A549 (cell line): ENCODE measurements at regions not wholly inside any gene's neighbourhood (a gene's known extent, or its start where the extent isn't known, plus 50 kb on each side); places are given as distances from the start of the nearest gene placed in this dataset.

Source experiments
- ATAC-seq, 2 experiments: fragments of 200-7000 bp in 1 of 2; fragments of >200 bp in 1 of 2; cut with Nextera tagmentation in 1 of 2; cut with Tn5 transposase in 1 of 2; 3 replicates each; pipeline versions ENCODE4 v1.8.0 to v1.9.1; 2018 to 2020; ENCODE audit warnings: mild to moderate bottlenecking in 1 of 2, moderate library complexity in 1 of 2
- CTCF ChIA-PET: fragments of 300-600 bp; sonication (Branson Sonifier 250); formaldehyde crosslinking; extraction: SDS; loops from one replicate; lab custom pipeline; 2021; ENCODE audit warnings: antibody characterized with exemption, inconsistent platforms; lab: Yijun Ruan, JAX
- POLR2A ChIA-PET: fragments of 350-600 bp; formaldehyde crosslinking; extraction: SDS; loops from one replicate; lab custom pipeline; 2021; ENCODE audit warnings: antibody characterized with exemption, inconsistent platforms; lab: Yijun Ruan, JAX
- DNase-seq, 2 experiments: peaks; one replicate each; pipeline versions ENCODE4 v3.0.0 to v3.0.0-alpha.2; 2011 to 2016; ENCODE audit warnings: low read depth in 1 of 2, low spot score in 1 of 2
- FAIRE-seq: peaks from 2 replicates; lab custom pipeline; 2011; peaks lifted over from hg19 to GRCh38; lab: Jason Lieb, UNC
- H3K27ac ChIP-seq, 2 experiments: fragments of >200 bp; sonication (Bioruptor Twin); formaldehyde crosslinking; 3 replicates each; pipeline ENCODE4 v1.5.1; 2016 to 2017
- H3K4me1 ChIP-seq: fragments of >200 bp; sonication (Bioruptor Twin); formaldehyde crosslinking; 3 replicates; pipeline ENCODE4 v1.6.1; 2016
- H3K4me2 ChIP-seq: fragments of >200 bp; sonication (Bioruptor Twin); formaldehyde crosslinking; 3 replicates; pipeline ENCODE4 v1.6.1; 2016
- H3K4me3 ChIP-seq: fragments of >200 bp; sonication (Bioruptor Twin); formaldehyde crosslinking; 3 replicates; pipeline ENCODE4 v1.5.1; 2016
- H3K9me3 ChIP-seq: fragments of >200 bp; sonication (Bioruptor Twin); formaldehyde crosslinking; 3 replicates; pipeline ENCODE4 v1.6.1; 2016
- BHLHE40 ChIP-seq: IDR thresholded peaks from 2 replicates; pipeline ENCODE4 v1.6.1; 2012; ENCODE audit warnings: low read depth, low read length, inconsistent platforms
- CBX2 ChIP-seq: fragments of 200-600 bp; sonication (generic); IDR thresholded peaks from 2 replicates; pipeline ENCODE4 v1.6.1; 2016; ENCODE audit warnings: low read depth, mild to moderate bottlenecking, borderline replicate concordance
- CHD4 ChIP-seq: fragments of 200-600 bp; sonication (generic); IDR thresholded peaks from 2 replicates; pipeline ENCODE4 v1.6.1; 2016; ENCODE audit warnings: antibody characterized with exemption, mild to moderate bottlenecking, borderline replicate concordance
- EP300 ChIP-seq, 2 experiments: fragments of >200 bp; sonication (Bioruptor Twin); formaldehyde crosslinking; IDR thresholded peaks; 2 replicates in 1 of 2; 3 replicates in 1 of 2; pipeline ENCODE4 v1.6.1; 2016 to 2017
- ESRRA ChIP-seq: fragments of 150-350 bp; IDR thresholded peaks from 2 replicates; pipeline ENCODE4 v1.6.1; 2014; ENCODE audit warnings: mild to moderate bottlenecking, low read length, borderline replicate concordance
- FOSL2 ChIP-seq, 2 experiments: fragments of 450-650 bp in 1 of 2; fragments of >200 bp in 1 of 2; sonication (Bioruptor Twin) in 1 of 2; formaldehyde crosslinking; IDR thresholded peaks; 2 replicates each; pipeline versions ENCODE4 v1.5.0 to v1.6.1; 2016 to 2020; ENCODE audit warnings: mild to moderate bottlenecking in 1 of 2, moderate library complexity in 1 of 2
- HDAC2 ChIP-seq: fragments of 200-600 bp; sonication (generic); IDR thresholded peaks from 2 replicates; pipeline ENCODE4 v1.6.1; 2016
- HEYL ChIP-seq: fragments of 250-450 bp; sonication (Bioruptor Pico); IDR thresholded peaks from 2 replicates; pipeline ENCODE4 v1.8.0; 2021; ENCODE audit warnings: mild to moderate bottlenecking, moderate library complexity
- HMGXB4 ChIP-seq: fragments of 250-450 bp; sonication (Bioruptor Pico); IDR thresholded peaks from 2 replicates; pipeline ENCODE4 v1.5.0; 2021; ENCODE audit warnings: mild to moderate bottlenecking, moderate library complexity, borderline replicate concordance
- JUN ChIP-seq, 2 experiments: fragments of >200 bp; sonication (Bioruptor Twin); formaldehyde crosslinking; IDR thresholded peaks; 2 replicates in 1 of 2; 3 replicates in 1 of 2; pipeline ENCODE4 v1.6.1; 2016 to 2017
- KDM5A ChIP-seq: fragments of 200-600 bp; sonication (generic); IDR thresholded peaks from 2 replicates; pipeline ENCODE4 v1.6.1; 2016; ENCODE audit warnings: antibody characterized with exemption, mild to moderate bottlenecking
- NPAS2 ChIP-seq: fragments of 250-450 bp; sonication (Bioruptor Pico); IDR thresholded peaks from 2 replicates; pipeline ENCODE4 v1.8.0; 2022; ENCODE audit warnings: mild to moderate bottlenecking, moderate library complexity, borderline replicate concordance
- NR3C1 ChIP-seq: fragments of >200 bp; sonication (Bioruptor Twin); formaldehyde crosslinking; IDR thresholded peaks from 3 replicates; pipeline ENCODE4 v1.6.1; 2017
- PBX3 ChIP-seq: IDR thresholded peaks from 2 replicates; pipeline ENCODE4 v1.6.1; 2012
- POLR2A ChIP-seq: IDR thresholded peaks from 2 replicates; pipeline ENCODE4 v1.6.1; 2012; ENCODE audit warnings: mild to moderate bottlenecking, low read length
- RAD21 ChIP-seq, 2 experiments: fragments of >200 bp in 1 of 2; sonication (Bioruptor Twin) in 1 of 2; formaldehyde crosslinking in 1 of 2; IDR thresholded peaks in 1 of 2; conservative IDR thresholded peaks in 1 of 2; 2 replicates in 1 of 2; 3 replicates in 1 of 2; pipeline ENCODE4 v1.6.1; 2012 to 2018; ENCODE audit warnings: inconsistent platforms in 1 of 2
- RCOR1 ChIP-seq: fragments of 150-350 bp; IDR thresholded peaks from 2 replicates; pipeline ENCODE4 v1.6.1; 2014; ENCODE audit warnings: antibody characterized with exemption, low read length, low read depth
- RFX5 ChIP-seq: fragments of 450-650 bp; IDR thresholded peaks from 2 replicates; pipeline ENCODE4 v1.7.1; 2014; ENCODE audit warnings: antibody characterized with exemption, mild to moderate bottlenecking, moderate library complexity
- TFCP2L1 ChIP-seq: fragments of 250-450 bp; sonication (Bioruptor Pico); IDR thresholded peaks from 2 replicates; pipeline ENCODE4 v1.5.0; 2021; ENCODE audit warnings: mild to moderate bottlenecking
- TP53 ChIP-seq: fragments of 250-450 bp; sonication (Bioruptor Pico); IDR thresholded peaks from 2 replicates; pipeline ENCODE4 v1.5.0; 2021; ENCODE audit warnings: mild to moderate bottlenecking, moderate library complexity
- USF2 ChIP-seq: fragments of 450-650 bp; IDR thresholded peaks from 2 replicates; pipeline ENCODE4 v1.6.1; 2014; ENCODE audit warnings: antibody characterized with exemption
- ZSCAN20 ChIP-seq: fragments of 250-450 bp; sonication (Bioruptor Pico); IDR thresholded peaks from 2 replicates; pipeline ENCODE4 v1.8.0; 2022; ENCODE audit warnings: mild to moderate bottlenecking, moderate library complexity
- WGBS: methylation state at CpG from one replicate; pipeline ENCODE4 v1.1.6; 2017; ENCODE audit errors: missing lambda C conversion rate; 5-methylcytosine and 5-hydroxymethylcytosine counted together
- TF ChIP-seq, protein P1 (sequence below): fragments of 250-450 bp; sonication (Bioruptor Pico); IDR thresholded peaks from 2 replicates; pipeline ENCODE4 v1.5.0; 2020; ENCODE audit warnings: low read depth, mild to moderate bottlenecking, moderate library complexity
- TF ChIP-seq, protein P2 (sequence below): fragments of 200-600 bp; sonication (generic); IDR thresholded peaks from 2 replicates; pipeline ENCODE4 v1.6.1; 2016; ENCODE audit warnings: antibody characterized with exemption, mild to moderate bottlenecking, moderate library complexity

GRCh38 chr3:159643406-159643805, 345.2 kb upstream of the IL12A start:
- Histone ChIP-seq H3K4me1 (peaks cover 3% of the 10 kb centered on the region), H3K4me3 (no peak overlapping the region), H3K27ac (no peak overlapping the region)
- DNase-seq = no peak
- POLR2A ChIA-PET = no interaction called here
- CTCF ChIA-PET = interaction anchor here (2.4 kb wide), 1 partner anchor 11 kb away, joined by 6 read pairs; no protein-coding TSS in a partner anchor
- FAIRE-seq = no peak
- TF ChIP-seq HEYL (no peak), HDAC2 (no peak), FOSL2 (IDR thresholded peaks at IDR 0.05) (no peak), FOSL2 (CRISPR knock-in tag; IDR thresholded peaks at IDR 0.05) (no peak), RCOR1 (no peak), RFX5 (no peak), KDM5A (no peak), POLR2A (no peak), HMGXB4 (no peak), JUN (IDR thresholded peaks at IDR 0.05) (no peak), ESRRA (no peak)
- TF ChIP-seq, protein P1, sequence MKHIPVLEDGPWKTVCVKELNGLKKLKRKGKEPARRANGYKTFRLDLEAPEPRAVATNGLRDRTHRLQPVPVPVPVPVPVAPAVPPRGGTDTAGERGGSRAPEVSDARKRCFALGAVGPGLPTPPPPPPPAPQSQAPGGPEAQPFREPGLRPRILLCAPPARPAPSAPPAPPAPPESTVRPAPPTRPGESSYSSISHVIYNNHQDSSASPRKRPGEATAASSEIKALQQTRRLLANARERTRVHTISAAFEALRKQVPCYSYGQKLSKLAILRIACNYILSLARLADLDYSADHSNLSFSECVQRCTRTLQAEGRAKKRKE (CRISPR knock-in tag) = no peak
- TF ChIP-seq, protein P2, sequence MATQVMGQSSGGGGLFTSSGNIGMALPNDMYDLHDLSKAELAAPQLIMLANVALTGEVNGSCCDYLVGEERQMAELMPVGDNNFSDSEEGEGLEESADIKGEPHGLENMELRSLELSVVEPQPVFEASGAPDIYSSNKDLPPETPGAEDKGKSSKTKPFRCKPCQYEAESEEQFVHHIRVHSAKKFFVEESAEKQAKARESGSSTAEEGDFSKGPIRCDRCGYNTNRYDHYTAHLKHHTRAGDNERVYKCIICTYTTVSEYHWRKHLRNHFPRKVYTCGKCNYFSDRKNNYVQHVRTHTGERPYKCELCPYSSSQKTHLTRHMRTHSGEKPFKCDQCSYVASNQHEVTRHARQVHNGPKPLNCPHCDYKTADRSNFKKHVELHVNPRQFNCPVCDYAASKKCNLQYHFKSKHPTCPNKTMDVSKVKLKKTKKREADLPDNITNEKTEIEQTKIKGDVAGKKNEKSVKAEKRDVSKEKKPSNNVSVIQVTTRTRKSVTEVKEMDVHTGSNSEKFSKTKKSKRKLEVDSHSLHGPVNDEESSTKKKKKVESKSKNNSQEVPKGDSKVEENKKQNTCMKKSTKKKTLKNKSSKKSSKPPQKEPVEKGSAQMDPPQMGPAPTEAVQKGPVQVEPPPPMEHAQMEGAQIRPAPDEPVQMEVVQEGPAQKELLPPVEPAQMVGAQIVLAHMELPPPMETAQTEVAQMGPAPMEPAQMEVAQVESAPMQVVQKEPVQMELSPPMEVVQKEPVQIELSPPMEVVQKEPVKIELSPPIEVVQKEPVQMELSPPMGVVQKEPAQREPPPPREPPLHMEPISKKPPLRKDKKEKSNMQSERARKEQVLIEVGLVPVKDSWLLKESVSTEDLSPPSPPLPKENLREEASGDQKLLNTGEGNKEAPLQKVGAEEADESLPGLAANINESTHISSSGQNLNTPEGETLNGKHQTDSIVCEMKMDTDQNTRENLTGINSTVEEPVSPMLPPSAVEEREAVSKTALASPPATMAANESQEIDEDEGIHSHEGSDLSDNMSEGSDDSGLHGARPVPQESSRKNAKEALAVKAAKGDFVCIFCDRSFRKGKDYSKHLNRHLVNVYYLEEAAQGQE = no peak
- TF ChIP-seq, all 56 proteins: peak for 0
- no peaks in the 10 kb centered on the region for H3K9me3 ChIP-seq
- no peak for ATAC-seq
- H3K4me2 ChIP-seq = no peak overlapping the region

DNA sequence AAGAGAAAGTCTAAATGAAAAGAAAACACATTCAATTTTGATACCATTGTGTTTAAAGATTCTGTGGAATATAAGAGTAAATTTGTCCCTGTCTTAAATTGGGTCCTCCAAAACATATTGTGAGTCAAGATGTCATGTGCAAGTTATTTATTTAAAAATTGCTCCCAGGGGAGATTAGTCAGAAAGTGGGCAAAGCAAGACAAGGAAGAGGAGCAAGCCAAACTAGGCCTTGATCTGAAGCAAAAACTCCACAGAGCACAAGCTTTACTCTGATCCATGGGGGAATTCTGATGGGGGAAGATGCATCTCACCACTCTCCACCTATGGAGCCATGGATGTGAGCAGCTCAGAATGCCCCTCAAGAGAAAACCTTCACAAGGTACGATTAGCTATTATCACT, 342.8 kb upstream of the IL12A start:
- no peak for TF ChIP-seq ZSCAN20
- no peak for TF ChIP-seq CHD4
- no peak for TF ChIP-seq CBX2
- TF ChIP-seq USF2 = no peak
- TF ChIP-seq TFCP2L1 (CRISPR knock-in tag) = no peak
- TF ChIP-seq NPAS2 (CRISPR knock-in tag) = no peak
- TF ChIP-seq EP300 (IDR thresholded peaks at IDR 0.05) = no peak
- no peak for TF ChIP-seq HEYL
- TF ChIP-seq, protein P1 (CRISPR knock-in tag) = no peak
- no peak for TF ChIP-seq ESRRA
- no peak for TF ChIP-seq BHLHE40
- TF ChIP-seq RAD21 (conservative IDR thresholded peaks at IDR 0.05 in 1 of 2, IDR thresholded peaks at IDR 0.05 in 1 of 2) = no peak
- TF ChIP-seq PBX3 = no peak
- no peak for TF ChIP-seq TP53 (CRISPR knock-in tag)
- TF ChIP-seq NR3C1 = no peak
- Histone ChIP-seq H3K9me3 (no peaks in the 10 kb centered on the region), H3K27ac (peak overlapping the region in 1 of 2 experiments; percentile 4; a peak in 1 of 6 replicates), H3K4me3 (no peak overlapping the region), H3K4me2 (no peak overlapping the region), H3K4me1 (peaks cover 3% of the 10 kb centered on the region; the same call in 1 of the 3 replicates)
- WGBS = 68% methylated on average over 1 of the region's 1 CpG
- FAIRE-seq = no peak
- CTCF ChIA-PET = interaction anchor here (1.5 kb wide), 1 partner anchor 159 kb away, joined by 4 read pairs; no protein-coding TSS in a partner anchor
- no peak for ATAC-seq
- no peak for DNase-seq
- POLR2A ChIA-PET = no interaction called here
